ENCODE measurements at regions not wholly inside any gene's neighbourhood (a gene's known extent, or its start where the extent isn't known, plus 50 kb on each side); places are given as distances from the start of the nearest gene placed in this dataset.

DNA sequence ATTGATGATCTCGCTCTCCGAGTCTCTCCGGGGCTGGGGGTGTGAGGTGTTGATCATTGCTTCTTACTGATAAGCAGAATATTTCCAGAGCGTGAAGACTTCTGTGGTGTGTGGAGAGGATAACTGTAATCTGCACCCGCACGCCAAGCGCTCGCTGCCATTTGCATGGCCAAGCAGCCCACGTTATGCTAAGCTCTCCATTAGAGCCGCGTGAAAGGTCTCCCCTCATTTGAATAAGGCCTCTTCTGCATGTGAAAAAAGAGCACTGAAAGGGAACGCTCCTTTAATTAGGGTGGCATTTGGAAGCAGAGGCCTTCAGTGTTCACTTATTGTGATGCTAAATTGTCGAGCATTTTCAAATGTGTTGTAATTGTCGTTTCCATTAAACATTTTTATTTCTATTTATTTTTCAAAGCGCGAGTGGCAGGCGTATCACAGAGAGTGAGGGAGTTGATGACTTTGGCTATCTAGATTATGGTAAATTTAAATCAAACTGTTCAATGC, 163.6 kb upstream of the IRX2 start:
- DNase-seq (ENCODE audit: low read depth): no peak

DNA sequence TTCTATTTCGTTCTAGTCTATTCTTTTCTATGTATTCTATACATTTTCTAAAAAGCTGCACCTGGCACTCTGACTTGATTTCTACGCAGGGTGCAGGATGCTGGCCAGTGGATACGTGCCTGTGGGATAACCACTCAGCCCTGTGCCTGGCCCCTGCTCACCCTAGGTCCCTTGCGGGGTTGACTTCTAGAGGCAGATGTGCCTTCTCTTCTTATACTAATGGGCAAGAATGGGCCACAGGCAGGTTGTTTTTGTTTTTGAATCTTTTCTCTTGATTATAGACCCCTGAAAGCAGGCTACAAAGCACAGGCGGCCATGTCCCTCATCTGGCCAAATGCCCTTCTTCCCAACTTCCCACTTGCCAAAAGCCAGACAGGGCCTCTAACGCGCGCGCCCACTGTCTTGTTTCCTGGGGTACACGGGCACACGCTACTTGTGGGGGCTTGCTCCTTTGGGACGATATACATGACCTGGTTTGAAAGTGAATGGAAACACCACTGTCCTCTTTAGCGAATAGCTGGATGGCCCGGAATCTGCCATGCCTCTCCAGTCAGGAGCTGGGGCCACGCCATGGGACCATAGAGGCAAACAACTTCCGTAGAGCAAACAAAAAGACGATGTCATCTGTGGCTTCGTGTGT, 162.7 kb upstream of the IRX2 start:
- no peak for DNase-seq (ENCODE audit: low read depth)

DNA sequence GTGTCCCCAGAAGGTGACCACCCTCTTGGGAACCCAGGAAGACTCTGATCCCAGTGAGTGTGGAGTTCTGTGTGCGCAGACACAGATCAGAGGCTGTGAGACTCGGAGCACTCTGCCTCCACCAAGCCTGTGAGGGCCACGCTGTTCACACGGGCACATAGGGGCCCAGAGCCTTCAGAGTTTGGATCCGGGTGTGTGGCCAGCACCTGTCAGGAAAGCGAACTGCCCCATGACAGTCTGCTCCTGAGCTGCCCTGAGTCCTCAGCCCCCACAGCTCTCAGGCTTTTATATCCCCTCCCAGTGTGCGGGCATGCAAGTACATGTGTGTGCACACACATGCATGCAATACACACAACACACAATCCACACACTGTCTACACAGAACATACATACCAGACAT, 161.8 kb upstream of the IRX2 start:
- no peak for DNase-seq (ENCODE audit: low read depth)

DNA sequence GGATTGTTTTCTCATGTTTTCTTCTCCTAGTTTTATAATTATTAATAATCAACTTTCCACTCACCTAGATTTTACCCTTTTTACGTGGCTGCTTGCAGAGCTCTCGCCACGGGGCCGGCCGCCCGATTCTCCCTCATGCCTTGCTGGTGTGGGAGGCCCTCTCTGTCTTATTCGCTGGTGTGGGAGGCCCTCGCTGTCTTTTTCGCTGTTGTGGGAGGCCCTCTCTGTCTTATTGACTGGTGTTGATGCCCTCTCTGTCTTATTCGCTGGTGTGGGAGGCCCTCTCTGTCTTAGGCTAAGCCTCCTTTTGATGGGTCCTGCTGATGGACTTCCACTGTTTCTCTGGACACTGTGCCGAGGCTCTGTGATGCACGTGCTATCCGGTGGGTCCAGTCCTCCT, 161.3 kb upstream of the IRX2 start:
- no peak for DNase-seq (ENCODE audit: low read depth)

DNA sequence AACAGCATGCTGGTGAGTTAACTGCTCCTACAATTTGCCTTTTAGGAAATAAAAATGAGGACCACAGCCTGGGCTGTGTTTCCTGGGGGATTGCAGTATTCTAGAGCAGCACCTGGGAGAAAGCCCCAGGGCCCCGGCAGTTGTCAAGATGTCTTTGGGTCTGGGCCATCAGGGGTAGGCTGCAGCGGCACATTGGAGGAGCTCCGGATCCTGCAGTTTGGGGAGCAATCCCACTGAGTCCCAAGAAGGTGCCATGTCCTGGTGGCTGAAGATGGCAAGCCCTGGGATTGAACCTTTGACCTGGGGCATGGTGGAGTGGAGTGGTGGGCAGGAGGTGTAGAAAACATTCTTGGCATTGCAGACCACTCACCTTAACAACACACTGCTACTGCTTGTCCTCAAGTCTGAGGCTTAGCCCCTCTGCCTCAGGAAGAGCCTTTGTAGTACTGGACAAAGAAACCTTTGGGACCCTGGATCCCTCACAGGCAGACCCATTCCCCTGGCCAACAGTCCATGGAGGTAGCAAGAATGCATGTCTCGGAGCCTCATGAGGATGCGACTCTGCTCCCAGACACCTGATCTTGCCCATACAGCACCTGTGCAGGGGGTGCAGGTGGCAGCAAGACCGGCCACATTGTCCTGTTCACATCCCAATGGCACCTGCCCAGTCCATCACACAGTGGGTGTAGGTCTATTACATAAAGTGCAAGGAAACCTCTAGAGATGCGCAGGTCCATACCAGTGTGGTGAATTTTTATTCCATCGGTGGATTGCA, 159.1 kb upstream of the IRX2 start:
- DNase-seq (ENCODE audit: low read depth): no peak

DNA sequence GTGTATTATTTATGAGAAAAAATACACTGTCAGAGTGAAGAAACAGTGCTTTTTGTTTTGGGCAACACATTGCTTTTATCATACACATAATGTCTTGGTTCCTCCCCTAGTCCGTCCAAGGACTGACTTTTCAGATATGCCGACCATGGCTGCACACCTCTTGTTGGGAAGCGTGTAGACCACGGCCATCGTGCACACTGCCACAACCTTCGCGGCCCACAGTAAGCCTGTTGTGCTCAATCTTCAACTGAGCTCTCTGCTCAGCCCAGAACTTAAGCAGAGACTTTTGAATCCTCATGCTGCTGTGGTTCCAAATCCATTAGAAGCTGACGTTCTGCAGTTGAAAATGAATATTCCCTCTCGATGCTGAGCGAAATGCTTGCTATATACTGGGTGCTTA, 157.6 kb upstream of the IRX2 start:
- no peak for DNase-seq (ENCODE audit: low read depth)

DNA sequence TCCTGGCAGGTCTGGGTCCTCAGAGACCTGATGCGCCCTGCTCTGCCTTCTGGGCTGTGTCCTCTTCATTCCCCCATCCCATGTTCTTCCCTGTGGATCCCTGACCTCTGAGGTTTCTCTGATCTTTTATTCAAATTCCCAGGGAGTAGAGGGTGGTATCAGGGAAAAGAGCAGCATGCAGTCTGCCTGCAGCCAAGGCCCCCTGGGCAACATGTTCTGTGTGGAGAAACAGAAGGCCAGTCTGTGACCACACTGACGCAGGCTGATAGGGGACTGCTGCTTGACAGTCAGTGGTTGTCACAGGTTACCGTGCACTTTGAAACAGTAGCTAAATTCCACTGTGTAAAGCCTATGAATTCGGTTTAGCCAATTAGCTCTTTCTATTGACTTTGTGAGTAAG, 156.6 kb upstream of the IRX2 start:
- DNase-seq (ENCODE audit: low read depth): no peak

DNA sequence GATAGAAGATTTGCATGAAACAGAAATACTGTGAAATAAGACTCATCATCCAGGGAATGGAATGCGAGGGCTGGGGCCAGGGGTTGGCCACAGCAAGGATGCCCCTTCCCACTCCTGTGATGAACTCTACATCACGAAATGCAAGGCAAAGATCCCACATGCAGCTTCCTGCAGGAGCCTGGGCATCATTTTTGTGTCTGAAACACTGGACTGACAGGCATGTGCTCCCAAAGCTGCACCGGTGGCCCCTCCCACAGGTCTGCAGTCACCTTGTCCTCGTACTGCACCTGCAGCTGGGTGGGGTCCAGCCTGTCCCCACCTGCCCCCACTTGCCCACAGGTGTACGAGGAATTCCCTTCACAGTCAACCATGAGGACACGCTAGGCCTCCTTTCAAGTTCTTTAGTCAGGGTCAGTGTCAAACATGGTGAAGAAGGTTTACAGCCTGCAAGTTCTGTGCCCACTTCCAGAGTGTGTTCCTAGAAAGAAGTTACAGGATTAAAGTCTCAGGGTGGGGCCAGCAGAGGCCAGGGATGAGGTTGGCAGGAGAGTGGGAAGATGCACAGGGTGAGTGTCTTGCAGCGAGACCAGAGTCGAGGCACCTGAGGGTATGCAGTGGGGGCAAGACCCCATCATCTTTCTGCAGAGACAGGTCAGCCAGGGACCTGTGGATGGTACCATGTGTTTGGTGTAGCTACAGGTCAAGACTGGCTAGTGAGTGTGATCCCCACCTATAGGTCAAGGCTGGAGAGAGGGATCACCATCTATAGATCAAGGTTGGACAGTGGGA, 155.0 kb upstream of the IRX2 start:
- DNase-seq (ENCODE audit: low read depth): no peak

DNA sequence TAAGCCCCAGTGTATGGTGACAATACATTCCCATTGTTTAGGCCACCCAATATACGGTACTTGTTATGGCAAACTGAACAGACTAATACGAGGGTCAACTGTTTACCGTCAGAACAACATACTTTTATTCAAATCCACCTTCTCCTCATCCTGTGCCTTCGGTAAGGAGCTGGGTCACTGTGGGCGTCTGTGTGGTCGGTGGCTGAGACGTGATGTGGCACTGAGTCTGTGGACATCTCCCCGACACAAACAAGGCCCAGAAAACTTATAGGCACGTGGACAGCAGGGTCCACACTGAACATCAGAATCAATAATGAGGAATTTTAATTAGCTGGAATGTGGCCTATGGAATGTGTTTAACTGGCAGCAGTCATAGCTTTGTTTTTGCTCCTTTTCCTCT, 154.3 kb upstream of the IRX2 start:
- no peak for DNase-seq (ENCODE audit: low read depth)

DNA sequence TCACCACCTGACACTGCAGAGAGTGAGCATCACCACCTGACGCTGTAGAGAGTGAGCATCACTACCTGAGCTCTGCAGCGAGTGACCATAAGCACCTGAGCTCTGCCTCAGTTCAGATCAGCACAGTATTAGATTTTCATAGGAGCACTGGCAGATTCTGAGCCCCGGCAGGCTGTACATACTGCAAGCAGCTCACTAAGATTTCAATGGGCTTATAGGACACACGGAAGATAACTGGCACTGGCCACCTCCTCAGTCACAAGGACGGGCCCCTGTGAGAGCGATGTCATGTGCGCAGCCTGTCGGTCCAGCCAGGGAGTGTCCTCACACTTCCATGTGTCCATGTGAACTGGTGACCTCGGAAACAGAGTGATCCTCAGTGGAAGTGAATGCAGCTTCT, 153.5 kb upstream of the IRX2 start:
- no peak for DNase-seq (ENCODE audit: low read depth)

DNA sequence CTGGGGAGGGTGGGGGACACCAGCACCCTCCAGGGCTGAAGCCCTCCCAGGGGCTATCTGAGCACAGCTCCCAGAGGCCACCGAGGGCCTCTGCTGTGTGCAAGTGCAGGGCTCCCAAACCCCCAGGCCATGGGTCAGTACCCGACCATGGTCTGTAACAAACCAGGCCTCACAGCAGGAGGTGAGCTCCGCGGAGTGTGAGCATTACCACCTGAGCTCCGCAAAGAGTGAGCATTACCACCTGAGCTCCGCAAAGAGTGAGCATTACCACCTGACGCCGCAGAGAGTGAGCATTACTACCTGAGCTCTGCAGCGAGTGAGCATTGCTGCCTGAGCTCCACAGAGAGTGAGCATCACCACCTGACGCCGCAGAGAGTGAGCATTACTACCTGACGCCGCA, 152.9 kb upstream of the IRX2 start:
- no peak for DNase-seq (ENCODE audit: low read depth)

DNA sequence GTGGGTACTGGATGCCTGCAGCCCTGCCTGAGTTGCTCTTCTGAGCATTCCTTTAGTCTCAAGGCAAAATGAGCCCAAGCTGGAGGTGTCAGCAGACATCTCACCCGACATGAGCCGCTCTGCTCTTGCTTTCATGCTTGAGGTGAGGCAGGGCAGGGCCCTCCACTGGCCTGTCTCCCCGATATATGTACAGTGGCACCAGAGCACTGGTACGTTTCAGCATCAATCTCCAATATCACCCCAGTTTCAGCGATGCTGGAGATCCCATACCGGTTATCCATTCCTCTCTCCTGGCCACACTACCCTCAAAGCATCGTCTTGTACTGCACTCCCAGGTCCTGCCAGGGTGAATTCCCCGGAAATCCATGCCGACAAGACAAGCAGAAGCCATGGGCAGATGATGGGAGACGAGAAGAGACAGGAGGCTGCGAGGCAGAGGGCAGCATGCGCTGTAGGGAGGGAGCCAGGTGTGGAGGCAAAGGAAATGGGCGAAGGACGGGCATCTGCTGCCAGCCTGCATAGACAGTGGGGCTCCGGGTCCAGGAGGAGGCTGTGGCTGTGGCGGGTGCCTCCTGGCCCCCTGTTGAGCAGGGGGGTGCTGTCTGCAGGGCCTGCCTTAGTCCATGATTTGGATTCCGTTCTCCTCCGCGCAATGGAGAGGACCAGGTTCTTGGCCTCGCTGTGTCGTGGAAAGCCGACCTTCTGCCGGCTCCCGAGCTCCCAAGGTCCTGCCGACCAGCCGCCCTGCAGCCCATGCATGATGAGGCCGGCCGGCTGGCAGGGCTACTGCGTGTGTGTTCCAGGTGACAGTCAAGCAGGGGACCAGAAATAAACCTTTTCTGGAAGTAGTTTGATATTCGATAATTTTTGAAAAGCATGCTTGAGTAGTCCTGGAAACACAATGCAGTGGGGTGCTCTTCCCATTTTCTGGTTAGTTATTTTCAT, 152.2 kb upstream of the IRX2 start:
- DNase-seq (ENCODE audit: low read depth): no peak

DNA sequence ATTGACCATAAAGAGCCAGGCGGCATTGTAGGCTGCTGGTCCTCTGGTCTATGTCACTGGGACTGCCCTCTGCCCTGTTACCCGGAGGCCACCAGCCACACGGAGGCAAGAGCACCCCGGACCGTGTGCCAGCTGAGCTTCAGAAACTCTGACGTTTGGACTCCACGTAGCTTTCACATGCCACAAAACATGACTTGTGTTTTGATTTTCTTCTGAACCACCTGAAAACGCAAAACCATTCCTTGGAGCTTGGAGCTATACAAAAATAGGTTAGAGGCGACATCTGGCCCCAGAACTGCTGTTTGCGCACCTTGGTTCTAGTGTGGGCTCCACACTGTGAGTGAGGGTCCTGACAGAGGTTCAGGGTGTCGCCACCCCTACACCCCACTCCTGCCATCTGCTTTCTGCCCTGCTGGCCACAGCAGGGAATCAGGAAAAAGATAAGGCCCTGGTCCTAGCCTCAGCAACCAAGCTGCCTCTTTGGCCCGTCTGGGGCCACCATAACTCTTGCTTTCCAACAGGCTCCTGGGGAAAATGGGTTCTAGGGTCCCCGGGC, 151.3 kb upstream of the IRX2 start:
- no peak for DNase-seq (ENCODE audit: low read depth)

DNA sequence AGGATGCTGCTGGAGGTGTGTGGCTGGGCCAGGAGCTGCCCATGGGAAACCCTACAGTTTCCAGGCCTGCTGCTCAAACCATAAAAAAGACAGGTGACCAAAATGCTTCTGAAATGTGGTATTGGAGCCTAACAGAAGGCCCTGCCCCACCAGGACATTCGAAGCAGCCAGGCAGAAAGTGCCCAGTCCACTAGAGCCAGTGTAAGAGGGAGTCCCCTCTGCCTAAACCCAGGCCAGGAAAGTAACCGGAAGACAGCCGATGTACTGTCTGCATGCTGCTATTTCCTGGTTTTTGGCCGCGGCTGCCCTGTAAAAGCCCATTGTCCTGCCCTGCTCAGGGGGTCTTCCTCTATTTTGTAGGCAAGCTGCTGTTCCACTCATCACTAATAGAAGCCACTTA, 150.7 kb upstream of the IRX2 start:
- no peak for DNase-seq (ENCODE audit: low read depth)

DNA sequence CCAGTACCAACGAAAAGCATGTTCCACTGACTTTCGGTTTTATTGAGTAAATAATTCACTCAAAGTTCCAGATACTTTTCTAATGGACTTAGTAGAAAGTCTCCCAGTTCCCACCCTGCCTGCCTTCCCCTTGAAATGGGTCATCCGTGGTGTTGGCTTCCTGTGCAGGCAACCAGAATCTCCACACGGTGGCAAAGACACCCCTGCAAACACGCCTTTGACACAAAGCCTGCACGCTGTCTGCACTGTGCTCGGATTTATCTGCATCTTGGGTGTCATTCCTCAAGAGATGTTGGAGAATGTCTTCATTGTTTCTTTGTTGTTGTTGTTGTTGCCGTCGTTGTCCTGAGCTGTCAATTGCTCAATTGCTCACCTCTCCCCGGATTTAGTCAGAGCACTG, 150.0 kb upstream of the IRX2 start:
- no peak for DNase-seq (ENCODE audit: low read depth)

DNA sequence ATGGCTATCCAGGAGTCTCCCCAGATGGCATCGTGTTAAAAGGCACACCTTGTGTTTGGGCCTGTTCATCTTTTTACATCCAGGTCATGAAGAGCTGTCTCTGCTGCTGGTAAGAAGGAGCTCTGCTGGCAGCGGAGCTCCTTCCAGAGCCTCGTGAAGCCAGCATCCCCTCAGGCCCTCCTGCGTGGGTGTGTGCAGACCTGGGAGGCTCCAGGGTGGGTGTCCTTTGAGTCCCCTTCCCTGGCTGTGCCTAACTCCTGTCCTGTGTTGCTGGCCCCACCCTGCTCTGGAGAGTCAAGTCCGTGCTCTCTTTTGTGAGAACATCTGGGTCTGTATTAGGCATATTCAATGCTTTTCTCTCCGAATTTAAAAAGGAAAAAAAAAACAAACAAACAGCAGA, 149.6 kb upstream of the IRX2 start:
- no peak for DNase-seq (ENCODE audit: low read depth)

DNA sequence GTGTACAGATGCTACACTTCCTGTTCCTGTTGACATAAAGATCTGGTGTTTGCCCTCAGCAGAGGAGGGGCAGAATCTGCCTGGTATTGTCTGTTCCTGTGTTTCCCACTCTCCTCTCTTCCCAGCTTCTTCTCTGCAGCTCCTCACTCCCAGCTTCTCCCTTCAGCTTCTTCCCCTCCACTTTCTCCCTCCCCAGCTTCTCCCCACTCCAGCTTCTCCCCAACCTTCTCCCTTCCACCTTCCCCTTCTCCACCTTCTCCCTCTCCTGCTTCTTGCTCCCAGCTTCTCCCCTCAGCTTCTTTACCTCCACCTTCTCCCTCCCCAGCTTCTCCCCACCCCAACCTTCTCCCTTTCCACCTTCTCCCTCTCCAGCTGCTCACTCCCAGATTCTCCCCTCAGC, 148.9 kb upstream of the IRX2 start:
- DNase-seq (ENCODE audit: low read depth): no peak

DNA sequence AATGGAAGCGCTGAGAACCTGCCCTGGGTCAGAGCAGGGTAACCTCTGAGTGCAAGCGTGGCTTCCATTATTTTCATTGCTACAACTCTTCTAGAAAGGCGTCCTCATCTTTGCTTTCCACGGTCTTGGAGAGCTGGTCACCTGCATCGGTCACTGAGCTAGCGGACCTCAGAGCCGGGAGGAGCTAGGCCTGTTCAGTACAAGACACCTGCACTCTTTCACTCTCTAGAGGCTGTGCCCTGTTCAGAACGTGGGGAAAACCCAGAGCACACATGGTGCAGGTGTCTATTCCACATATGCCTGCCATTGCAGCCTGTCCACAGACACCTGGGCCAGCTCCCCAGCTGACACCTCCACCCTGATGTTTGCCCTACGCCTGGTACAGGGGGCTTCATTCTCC, 147.8 kb upstream of the IRX2 start:
- DNase-seq (ENCODE audit: low read depth): no peak

DNA sequence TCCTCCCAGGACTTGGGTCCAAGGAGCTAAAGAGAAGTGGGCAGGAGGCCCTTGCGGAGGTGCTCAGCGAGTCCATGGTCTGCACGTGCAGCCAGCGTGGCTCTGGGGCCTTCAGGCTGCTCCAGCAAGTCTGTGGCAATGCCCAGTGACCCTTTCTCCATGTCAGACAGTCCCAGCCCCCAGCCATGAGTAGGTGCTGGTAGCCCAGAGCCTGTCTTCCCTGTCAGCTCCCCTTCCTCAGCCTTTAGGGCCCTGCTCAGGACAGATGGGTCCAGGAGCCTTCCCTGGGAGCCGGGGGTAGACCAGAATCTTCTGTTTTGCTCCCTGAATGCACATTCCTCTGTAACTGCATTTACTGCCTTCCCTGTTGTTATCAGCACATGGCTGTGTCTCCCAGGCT, 147.2 kb upstream of the IRX2 start:
- no peak for DNase-seq (ENCODE audit: low read depth)

DNA sequence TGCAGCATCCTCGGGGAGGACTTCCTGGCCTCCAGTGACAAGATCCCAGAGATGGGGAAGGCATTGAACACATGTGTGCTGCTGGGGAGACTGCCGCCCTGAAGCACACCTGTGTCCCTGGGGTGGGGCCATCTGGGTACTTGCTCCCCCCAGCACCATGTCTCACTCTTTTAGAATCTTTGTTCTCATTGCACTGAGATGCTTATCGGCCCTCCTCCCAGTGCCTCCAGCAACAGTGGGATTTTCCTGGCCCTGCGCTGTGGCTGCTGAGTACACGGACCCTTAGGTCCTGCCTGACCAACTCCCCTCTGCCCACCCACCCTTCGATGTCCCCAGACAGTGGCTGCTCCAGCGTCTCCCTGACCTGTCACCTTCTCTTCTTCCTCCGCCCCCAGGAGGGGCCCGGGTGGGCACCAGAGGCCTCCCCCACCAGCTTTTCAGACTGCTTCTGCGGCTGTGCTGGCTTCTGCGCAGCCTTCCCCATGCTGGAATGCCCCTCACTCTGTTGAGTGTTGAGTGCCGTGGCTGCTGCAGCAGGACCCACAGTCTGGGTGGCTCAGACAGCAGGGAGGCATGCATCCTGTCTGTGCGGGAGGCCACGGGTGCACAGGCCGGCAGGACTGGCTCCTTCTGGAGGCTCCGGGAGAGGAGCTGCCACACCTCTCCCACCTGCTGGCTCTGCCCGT, 145.9 kb upstream of the IRX2 start:
- no peak for DNase-seq (ENCODE audit: low read depth)

Data from forelimb muscle (tissue), 1 donor.